ENCODE measurements at regions not wholly inside any gene's neighbourhood (a gene's known extent, or its start where the extent isn't known, plus 50 kb on each side); places are given as distances from the start of the nearest gene placed in this dataset.

GRCh38 chr9:111258875-111259271 lies 71.2 kb downstream of the OR2K2 start:
- POLR2A ChIA-PET: no interaction called here

GRCh38 chr9:111258209-111258874 lies 71.7 kb downstream of the OR2K2 start:
- H3K27ac Mint-ChIP-seq (ENCODE audit: unreplicated experiment): no peak overlapping the region
- Histone ChIP-seq H3K4me1 (no peaks in the 10 kb centered on the region), H3K27me3 (replicated peaks; ENCODE audit: control insufficient read depth, insufficient read depth, low read length) (no peaks in the 10 kb centered on the region), H3K36me3 (ENCODE audit: control insufficient read depth, insufficient read depth, low read length) (no peaks in the 10 kb centered on the region), H3K4me3 (ENCODE audit: low read depth, low read length) (no peak overlapping the region), H3K9me3 (no peaks in the 10 kb centered on the region)
- no peak for TF ChIP-seq CTCF (IDR thresholded peaks at IDR 0.05; ENCODE audit: insufficient read depth in 1 of 2, low read depth in 1 of 2, low read length in 1 of 2, severe bottlenecking in 1 of 2, unreplicated experiment in 1 of 2)
- no peaks in the 10 kb centered on the region for H3K9me3 Mint-ChIP-seq (ENCODE audit: unreplicated experiment)
- DNase-seq: no peak
- no peaks in the 10 kb centered on the region for H3K36me3 Mint-ChIP-seq (ENCODE audit: insufficient read depth, unreplicated experiment)
- ChIA-PET POLR2A (no interaction called here), CTCF (no interaction called here)
- H3K27me3 Mint-ChIP-seq (ENCODE audit: insufficient read depth, unreplicated experiment): peaks cover 3% of the 10 kb centered on the region
- no peak overlapping the region for H3K4me3 Mint-ChIP-seq (ENCODE audit: unreplicated experiment)
- H3K4me1 Mint-ChIP-seq (ENCODE audit: low read depth, unreplicated experiment): no peaks in the 10 kb centered on the region
- BruUV-seq (replicated peaks): no TSS peak
- intact Hi-C loops (cut with micrococcal nuclease; ENCODE audit: unreplicated experiment): no loop called here

More at GRCh38 chr9:111258875-111259271, 71.2 kb downstream of the OR2K2 start:
- Mint-ChIP-seq H3K4me3 (ENCODE audit: unreplicated experiment) (no peak overlapping the region), H3K27me3 (ENCODE audit: insufficient read depth, unreplicated experiment) (peaks cover 3% of the 10 kb centered on the region), H3K4me1 (ENCODE audit: low read depth, unreplicated experiment) (no peaks in the 10 kb centered on the region), H3K9me3 (ENCODE audit: unreplicated experiment) (peaks cover 4% of the 10 kb centered on the region), H3K27ac (ENCODE audit: unreplicated experiment) (no peak overlapping the region), H3K36me3 (ENCODE audit: insufficient read depth, unreplicated experiment) (no peaks in the 10 kb centered on the region)
- Histone ChIP-seq H3K4me3 (ENCODE audit: low read depth, low read length) (no peak overlapping the region), H3K36me3 (ENCODE audit: control insufficient read depth, insufficient read depth, low read length) (no peaks in the 10 kb centered on the region), H3K9me3 (no peaks in the 10 kb centered on the region), H3K27me3 (replicated peaks; ENCODE audit: control insufficient read depth, insufficient read depth, low read length) (no peaks in the 10 kb centered on the region), H3K4me1 (no peaks in the 10 kb centered on the region)
- BruUV-seq (replicated peaks): no TSS peak
- no peak for DNase-seq
- intact Hi-C loops (cut with micrococcal nuclease; ENCODE audit: unreplicated experiment): no loop called here
- TF ChIP-seq CTCF (IDR thresholded peaks at IDR 0.05; ENCODE audit: insufficient read depth in 1 of 2, low read depth in 1 of 2, low read length in 1 of 2, severe bottlenecking in 1 of 2, unreplicated experiment in 1 of 2): no peak
- CTCF ChIA-PET: no interaction called here

- Histone ChIP-seq H3K9me3 (0 out of 2 replicates have a peak, but pooled peaks cover 3% of the 10 kb centered on the region), H3K27me3 (replicated peaks; ENCODE audit: control insufficient read depth, insufficient read depth, low read length) (no peaks in the 10 kb centered on the region), H3K36me3 (ENCODE audit: control insufficient read depth, insufficient read depth, low read length) (no peaks in the 10 kb centered on the region), H3K4me1 (no peaks in the 10 kb centered on the region), H3K4me3 (ENCODE audit: low read depth, low read length) (no peak overlapping the region)
- ChIA-PET POLR2A (no interaction called here), CTCF (no interaction called here)
- Mint-ChIP-seq H3K4me3 (ENCODE audit: unreplicated experiment) (no peak overlapping the region), H3K27me3 (ENCODE audit: insufficient read depth, unreplicated experiment) (peaks cover 6% of the 10 kb centered on the region), H3K36me3 (ENCODE audit: insufficient read depth, unreplicated experiment) (no peaks in the 10 kb centered on the region), H3K9me3 (ENCODE audit: unreplicated experiment) (no peaks in the 10 kb centered on the region), H3K27ac (ENCODE audit: unreplicated experiment) (no peak overlapping the region), H3K4me1 (ENCODE audit: low read depth, unreplicated experiment) (no peaks in the 10 kb centered on the region)
- no TSS peak for BruUV-seq (replicated peaks)
- TF ChIP-seq CTCF (IDR thresholded peaks at IDR 0.05; ENCODE audit: insufficient read depth in 1 of 2, low read depth in 1 of 2, low read length in 1 of 2, severe bottlenecking in 1 of 2, unreplicated experiment in 1 of 2): no peak
- intact Hi-C loops (cut with micrococcal nuclease; ENCODE audit: unreplicated experiment): no loop called here
- no peak for DNase-seq
Measured at GRCh38 chr9:111253742-111254437, 76.1 kb downstream of the OR2K2 start.

Measured in Caco-2 (cell line).